HG03565 (cell line): ENCODE measurements at regions not wholly inside any gene's neighbourhood (a gene's known extent, or its start where the extent isn't known, plus 50 kb on each side); places are given as distances from the start of the nearest gene placed in this dataset.
"Not testable (repeated sequence)": the region's sequence is repeated elsewhere in the genome, so short reads cannot be mapped to it uniquely, and the experiment has no call there.

Experiments
- ATAC-seq: cut with Tn5 transposase; IDR thresholded peaks from one replicate; pipeline ENCODE4 v1.9.1; 2021; ENCODE audit warnings: mild to moderate bottlenecking, moderate library complexity; ENCODE audit not compliant: unreplicated experiment

DNA sequence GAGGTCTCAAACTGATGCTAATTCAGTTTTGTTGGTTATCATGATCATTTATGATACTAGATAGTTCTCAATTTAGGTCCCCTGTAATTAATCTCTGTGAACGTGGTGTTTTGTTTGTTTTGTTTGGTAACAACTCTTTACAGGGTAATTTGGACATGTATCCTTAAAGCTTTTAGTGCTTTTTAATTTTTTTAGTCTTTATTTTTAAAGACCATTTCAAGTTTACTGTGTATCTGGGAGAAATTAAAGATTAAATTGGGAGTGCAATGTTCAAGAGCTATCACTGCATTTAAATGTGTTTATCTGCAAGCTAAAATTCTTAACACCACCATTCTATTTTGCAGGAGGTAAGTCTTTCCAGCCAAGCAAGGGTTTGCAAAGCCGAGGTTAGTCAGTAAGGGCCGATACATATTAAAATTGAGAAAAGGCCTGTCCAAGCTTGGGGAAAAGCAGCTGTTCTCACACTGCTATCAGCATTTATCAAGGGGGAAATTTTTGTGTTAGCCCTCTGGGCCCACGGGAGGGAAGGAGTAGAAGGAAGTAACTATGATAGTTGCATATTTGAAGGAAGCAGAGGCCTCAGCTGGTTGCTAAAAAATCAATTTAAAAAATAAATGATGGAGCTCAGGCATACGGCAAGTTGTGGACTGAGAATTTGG lies 59.3 kb upstream of the ZNF217 start:
- ATAC-seq, result no peak

DNA sequence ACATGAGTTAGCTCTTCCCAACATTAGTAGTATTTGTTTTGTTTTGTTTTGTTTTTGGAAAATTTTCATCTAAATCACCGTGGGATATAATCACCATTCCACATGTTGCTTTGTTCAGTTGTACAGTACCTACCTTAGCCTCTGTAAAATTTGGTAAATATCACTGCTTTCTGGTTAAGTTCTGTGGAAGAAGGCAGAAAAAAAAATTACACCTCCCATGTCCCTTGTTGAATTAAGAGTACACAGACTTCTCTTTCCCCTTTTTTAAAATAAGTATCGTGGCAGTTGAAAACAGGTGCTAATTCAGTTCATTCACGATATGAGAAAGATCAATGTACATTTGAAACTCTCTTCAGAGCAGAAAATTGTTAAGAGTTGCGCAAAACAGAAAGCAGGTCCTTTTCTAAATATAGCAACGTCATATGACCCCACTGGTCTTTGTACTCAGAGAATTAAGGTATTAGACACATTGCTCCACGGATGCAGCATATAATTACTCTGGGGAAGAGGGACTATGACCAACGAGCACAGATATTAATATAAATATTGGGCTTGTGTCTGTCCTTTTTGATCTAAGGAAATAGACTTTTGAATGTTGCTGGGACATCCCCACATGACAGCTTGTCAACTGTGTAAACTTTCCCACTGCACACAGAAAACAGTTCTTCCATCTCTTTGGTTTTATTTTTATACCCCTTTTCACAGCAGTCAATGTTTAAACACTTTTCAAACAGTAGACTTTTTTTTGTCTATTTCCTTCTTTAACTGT lies 58.6 kb upstream of the ZNF217 start:
- ATAC-seq, result peak; percentile 73

DNA sequence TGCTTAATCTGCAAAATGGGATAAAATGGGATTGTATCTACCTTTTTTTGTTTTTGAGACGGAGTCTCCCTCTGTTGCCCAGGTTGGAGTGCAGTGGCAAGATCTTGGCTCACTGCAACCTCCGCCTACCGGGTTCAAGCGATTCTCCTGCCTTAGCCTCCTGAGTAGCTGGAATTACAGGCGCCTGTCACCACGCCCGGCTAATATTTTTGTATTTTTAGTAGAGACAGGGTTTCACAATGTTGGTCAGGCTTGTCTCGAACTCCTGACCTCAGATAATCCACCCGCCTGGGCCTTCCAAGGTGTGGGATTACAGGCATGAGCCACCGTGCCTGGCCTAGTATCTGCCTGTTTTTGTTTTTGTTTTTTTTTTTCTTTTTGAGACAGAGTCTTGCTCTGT lies 55.9 kb upstream of the ZNF217 start:
- ATAC-seq, result not testable (repeated sequence)

DNA sequence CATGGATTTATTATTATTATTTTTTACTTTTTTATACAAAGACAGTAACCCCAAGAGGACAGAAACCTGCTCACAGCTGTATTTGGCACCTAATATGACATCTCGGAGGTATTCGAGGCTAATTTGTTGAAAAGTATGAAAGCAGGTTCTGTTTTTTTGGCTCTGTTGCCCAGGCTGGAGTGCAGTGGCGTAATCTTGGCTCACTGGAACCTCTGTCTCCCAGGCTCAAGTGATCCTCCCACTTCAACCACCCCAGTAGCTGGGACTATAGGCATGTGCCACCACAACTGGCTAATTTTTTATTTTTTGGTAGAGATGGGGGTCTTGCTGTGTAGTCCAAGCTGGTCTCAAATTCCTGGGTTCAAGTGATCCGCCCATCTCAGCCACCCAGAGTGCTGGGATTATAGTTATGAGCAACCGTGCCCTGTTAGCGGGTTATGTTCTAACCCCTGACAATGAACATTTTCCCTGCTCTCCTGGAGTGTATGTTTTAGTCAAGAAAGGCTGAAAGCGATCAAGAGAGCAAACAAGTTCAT lies 53.7 kb upstream of the ZNF217 start:
- ATAC-seq, result no peak

DNA sequence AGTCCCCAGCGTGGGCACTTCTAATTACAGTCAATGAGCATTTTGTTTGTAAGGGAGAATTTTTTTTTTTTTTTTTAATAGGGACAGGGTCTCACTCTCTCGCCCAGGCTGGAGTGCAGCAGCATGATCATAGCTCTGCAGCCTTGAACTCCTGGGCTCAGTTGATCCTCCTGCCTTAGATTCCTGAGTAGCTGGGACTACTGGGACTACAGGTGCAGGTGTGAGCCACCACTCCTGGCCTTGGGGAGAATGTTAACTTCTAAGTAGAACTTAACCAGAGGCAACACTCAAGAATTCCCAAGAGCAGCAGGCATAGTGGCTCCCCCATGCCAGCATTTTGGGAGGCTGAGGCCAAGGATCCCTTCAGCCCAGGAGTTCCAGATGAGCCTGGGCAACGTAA lies 52.9 kb upstream of the ZNF217 start:
- ATAC-seq, result no peak

DNA sequence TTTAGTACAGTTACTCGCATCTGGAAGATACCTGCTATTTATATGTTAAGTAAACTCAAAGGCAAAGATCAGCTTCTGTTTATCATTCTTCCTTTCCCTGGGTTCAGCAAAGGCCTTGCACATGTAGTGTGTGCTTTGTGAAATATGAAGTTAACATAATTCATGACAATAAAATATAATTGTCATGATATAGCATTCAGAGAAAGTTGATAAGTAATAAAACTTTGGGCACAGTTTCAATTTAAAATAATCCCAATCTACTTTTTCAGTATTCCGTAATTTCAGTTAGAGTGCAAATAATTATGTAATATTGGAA lies 51.9 kb upstream of the ZNF217 start:
- ATAC-seq, result no peak

DNA sequence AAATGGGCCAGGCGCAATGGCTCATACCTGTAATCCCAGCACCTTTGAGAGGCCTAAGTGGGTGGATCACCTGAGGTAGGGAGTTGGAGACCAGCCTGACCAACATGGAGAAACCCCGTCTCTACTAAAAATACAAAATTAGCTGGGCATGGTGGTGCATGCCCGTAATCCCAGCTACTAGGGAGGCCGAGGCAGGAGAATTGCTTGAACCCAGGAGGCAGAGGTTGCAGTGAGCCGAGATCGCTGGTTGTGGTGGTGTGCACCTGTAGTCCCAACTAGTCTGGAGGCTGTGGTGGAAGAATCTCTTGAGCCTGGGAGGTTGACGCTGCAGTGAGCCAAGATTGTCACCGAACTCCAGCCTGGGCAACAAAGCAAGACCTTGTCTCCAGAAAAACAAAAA lies 50.5 kb upstream of the ZNF217 start:
- ATAC-seq, result not testable (repeated sequence)
